H1 (cell line): ENCODE measurements at regions not wholly inside any gene's neighbourhood (a gene's known extent, or its start where the extent isn't known, plus 50 kb on each side); places are given as distances from the start of the nearest gene placed in this dataset.

Experiments used
- CHD7 ChIP-seq: fragments of 300-600 bp; sonication (generic); IDR thresholded peaks from 2 replicates; pipeline ENCODE4 v1.7.1; 2012; ENCODE audit warnings: low read length, moderate library complexity, mild to moderate bottlenecking, inconsistent platforms; ENCODE audit not compliant: insufficient replicate concordance

- TF ChIP-seq CHD7 = no peak
- TF ChIP-seq, all 59 proteins: peak for 0
These were observed 380.1 kb downstream of the SHANK2 start (continued) for GRCh38 chr11:70872299-70872698.
